WTC11 (cell line): ENCODE measurements at regions not wholly inside any gene's neighbourhood (a gene's known extent, or its start where the extent isn't known, plus 50 kb on each side); places are given as distances from the start of the nearest gene placed in this dataset.

Source experiments
- FOXP1 ChIP-seq: sonication (generic); formaldehyde crosslinking; IDR thresholded peaks from 2 replicates; pipeline ENCODE4 v1.8.0; 2022; ENCODE audit warnings: missing genetic modification reagents, mild to moderate bottlenecking, moderate library complexity, borderline replicate concordance
- KAT7 ChIP-seq: sonication (generic); formaldehyde crosslinking; IDR thresholded peaks from 2 replicates; pipeline ENCODE4 v1.8.1; 2023; ENCODE audit warnings: missing genetic modification reagents, mild to moderate bottlenecking, borderline replicate concordance
- NFYB ChIP-seq: sonication (generic); formaldehyde crosslinking; conservative IDR thresholded peaks from 2 replicates; pipeline ENCODE4 v1.8.0; 2022; ENCODE audit warnings: low read depth, missing genetic modification reagents
- TEAD4 ChIP-seq: sonication (generic); formaldehyde crosslinking; IDR thresholded peaks from 2 replicates; pipeline ENCODE4 v1.8.0; 2022; ENCODE audit warnings: mild to moderate bottlenecking, missing genetic modification reagents
- ZNF423 ChIP-seq: fragments of 250-450 bp; sonication (Bioruptor Pico); IDR thresholded peaks from 2 replicates; pipeline ENCODE4 v2.1.2; 2022; ENCODE audit warnings: mild to moderate bottlenecking, moderate library complexity
- TF ChIP-seq, protein P1 (sequence below): fragments of 200-600 bp; IDR thresholded peaks from 2 replicates; pipeline ENCODE4 v1.8.0; 2022; ENCODE audit warnings: antibody characterized with exemption
- TF ChIP-seq, protein P2 (sequence below): sonication (generic); formaldehyde crosslinking; IDR thresholded peaks from 2 replicates; pipeline ENCODE4 v1.8.0; 2022; ENCODE audit warnings: mild to moderate bottlenecking, missing genetic modification reagents
- TF ChIP-seq, protein P3 (sequence below): sonication (generic); formaldehyde crosslinking; IDR thresholded peaks from 2 replicates; pipeline ENCODE4 v1.8.1; 2023; ENCODE audit warnings: mild to moderate bottlenecking, missing genetic modification reagents, moderate library complexity
- TF ChIP-seq, protein P4 (sequence below): sonication (generic); formaldehyde crosslinking; IDR thresholded peaks from 2 replicates; pipeline ENCODE4 v1.8.1; 2023; ENCODE audit warnings: mild to moderate bottlenecking, moderate library complexity, missing genetic modification reagents
- TF ChIP-seq, protein P5 (sequence below): sonication (generic); formaldehyde crosslinking; IDR thresholded peaks from 2 replicates; pipeline ENCODE4 v1.8.1; 2023; ENCODE audit warnings: mild to moderate bottlenecking, missing genetic modification reagents

DNA sequence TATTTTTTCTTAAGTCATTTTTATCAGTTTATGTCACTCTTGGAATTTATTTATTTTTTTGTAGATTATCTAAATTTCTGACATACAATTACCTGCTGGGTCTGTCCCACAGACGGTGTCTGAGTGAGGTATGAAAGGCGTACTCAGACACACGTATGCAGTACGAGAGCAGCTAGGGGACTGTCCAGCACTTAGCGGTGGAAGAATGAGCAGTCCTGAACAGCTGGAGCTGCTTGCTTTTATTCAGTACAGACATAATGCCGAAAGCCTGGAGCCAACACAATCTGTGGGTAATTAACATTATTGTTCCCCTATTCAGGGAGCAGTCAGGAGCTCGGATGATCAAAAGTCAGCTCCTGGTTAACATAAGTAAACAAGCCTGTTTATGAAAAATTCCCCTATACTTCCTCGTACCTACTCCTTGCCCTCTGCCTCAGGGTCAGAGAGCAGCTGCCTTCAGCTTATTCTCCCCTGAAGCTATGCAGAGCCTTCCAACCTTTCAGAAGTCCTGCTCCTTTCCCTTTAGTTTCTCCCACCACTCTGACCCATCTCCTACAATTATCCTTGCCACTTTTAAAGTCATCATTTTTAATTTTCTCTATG, 488.0 kb upstream of the POM121L12 start:
- TF ChIP-seq, protein P1, sequence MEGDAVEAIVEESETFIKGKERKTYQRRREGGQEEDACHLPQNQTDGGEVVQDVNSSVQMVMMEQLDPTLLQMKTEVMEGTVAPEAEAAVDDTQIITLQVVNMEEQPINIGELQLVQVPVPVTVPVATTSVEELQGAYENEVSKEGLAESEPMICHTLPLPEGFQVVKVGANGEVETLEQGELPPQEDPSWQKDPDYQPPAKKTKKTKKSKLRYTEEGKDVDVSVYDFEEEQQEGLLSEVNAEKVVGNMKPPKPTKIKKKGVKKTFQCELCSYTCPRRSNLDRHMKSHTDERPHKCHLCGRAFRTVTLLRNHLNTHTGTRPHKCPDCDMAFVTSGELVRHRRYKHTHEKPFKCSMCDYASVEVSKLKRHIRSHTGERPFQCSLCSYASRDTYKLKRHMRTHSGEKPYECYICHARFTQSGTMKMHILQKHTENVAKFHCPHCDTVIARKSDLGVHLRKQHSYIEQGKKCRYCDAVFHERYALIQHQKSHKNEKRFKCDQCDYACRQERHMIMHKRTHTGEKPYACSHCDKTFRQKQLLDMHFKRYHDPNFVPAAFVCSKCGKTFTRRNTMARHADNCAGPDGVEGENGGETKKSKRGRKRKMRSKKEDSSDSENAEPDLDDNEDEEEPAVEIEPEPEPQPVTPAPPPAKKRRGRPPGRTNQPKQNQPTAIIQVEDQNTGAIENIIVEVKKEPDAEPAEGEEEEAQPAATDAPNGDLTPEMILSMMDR: no peak
- TF ChIP-seq ZNF423 (CRISPR knock-in tag) (no peak), NFYB (CRISPR knock-in tag) (no peak), TEAD4 (CRISPR knock-in tag) (no peak), KAT7 (CRISPR knock-in tag) (no peak), FOXP1 (CRISPR knock-in tag) (no peak)
- TF ChIP-seq, protein P2, sequence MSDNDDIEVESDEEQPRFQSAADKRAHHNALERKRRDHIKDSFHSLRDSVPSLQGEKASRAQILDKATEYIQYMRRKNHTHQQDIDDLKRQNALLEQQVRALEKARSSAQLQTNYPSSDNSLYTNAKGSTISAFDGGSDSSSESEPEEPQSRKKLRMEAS (CRISPR knock-in tag): no peak
- TF ChIP-seq, protein P3, sequence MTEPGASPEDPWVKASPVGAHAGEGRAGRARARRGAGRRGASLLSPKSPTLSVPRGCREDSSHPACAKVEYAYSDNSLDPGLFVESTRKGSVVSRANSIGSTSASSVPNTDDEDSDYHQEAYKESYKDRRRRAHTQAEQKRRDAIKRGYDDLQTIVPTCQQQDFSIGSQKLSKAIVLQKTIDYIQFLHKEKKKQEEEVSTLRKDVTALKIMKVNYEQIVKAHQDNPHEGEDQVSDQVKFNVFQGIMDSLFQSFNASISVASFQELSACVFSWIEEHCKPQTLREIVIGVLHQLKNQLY: no peak
- TF ChIP-seq, protein P4, sequence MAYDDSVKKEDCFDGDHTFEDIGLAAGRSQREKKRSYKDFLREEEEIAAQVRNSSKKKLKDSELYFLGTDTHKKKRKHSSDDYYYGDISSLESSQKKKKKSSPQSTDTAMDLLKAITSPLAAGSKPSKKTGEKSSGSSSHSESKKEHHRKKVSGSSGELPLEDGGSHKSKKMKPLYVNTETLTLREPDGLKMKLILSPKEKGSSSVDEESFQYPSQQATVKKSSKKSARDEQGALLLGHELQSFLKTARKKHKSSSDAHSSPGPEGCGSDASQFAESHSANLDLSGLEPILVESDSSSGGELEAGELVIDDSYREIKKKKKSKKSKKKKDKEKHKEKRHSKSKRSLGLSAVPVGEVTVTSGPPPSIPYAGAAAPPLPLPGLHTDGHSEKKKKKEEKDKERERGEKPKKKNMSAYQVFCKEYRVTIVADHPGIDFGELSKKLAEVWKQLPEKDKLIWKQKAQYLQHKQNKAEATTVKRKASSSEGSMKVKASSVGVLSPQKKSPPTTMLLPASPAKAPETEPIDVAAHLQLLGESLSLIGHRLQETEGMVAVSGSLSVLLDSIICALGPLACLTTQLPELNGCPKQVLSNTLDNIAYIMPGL (CRISPR knock-in tag): no peak
- TF ChIP-seq, protein P5, sequence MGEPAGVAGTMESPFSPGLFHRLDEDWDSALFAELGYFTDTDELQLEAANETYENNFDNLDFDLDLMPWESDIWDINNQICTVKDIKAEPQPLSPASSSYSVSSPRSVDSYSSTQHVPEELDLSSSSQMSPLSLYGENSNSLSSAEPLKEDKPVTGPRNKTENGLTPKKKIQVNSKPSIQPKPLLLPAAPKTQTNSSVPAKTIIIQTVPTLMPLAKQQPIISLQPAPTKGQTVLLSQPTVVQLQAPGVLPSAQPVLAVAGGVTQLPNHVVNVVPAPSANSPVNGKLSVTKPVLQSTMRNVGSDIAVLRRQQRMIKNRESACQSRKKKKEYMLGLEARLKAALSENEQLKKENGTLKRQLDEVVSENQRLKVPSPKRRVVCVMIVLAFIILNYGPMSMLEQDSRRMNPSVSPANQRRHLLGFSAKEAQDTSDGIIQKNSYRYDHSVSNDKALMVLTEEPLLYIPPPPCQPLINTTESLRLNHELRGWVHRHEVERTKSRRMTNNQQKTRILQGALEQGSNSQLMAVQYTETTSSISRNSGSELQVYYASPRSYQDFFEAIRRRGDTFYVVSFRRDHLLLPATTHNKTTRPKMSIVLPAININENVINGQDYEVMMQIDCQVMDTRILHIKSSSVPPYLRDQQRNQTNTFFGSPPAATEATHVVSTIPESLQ (CRISPR knock-in tag): no peak
